Esophagus squamous epithelium (tissue), 4 donors: ENCODE measurements at regions not wholly inside any gene's neighbourhood (a gene's known extent, or its start where the extent isn't known, plus 50 kb on each side); places are given as distances from the start of the nearest gene placed in this dataset.
"Not testable (repeated sequence)": the region's sequence is repeated elsewhere in the genome, so short reads cannot be mapped to it uniquely, and the experiment has no call there.

Source experiments
- CTCF ChIP-seq, 6 experiments: fragments of 450-650 bp in 4 of 6; fragments of 200-600 bp in 2 of 6; sonication (generic) in 2 of 6; IDR thresholded peaks; one replicate each; pipeline ENCODE4 v1.5.1; 2016 to 2019; ENCODE audit warnings: antibody characterized with exemption in 6 of 6, mild to moderate bottlenecking in 4 of 6, moderate library complexity in 4 of 6
- POLR2A ChIP-seq, 4 donors: fragments of 450-650 bp; IDR thresholded peaks; one replicate each; pipeline ENCODE4 v1.6.1; 2017; ENCODE audit warnings: antibody characterized with exemption in 4 of 4, mild to moderate bottlenecking in 4 of 4, moderate library complexity in 3 of 4

GRCh38 chr12:97656548-97656947 lies 193.9 kb downstream of the RMST start:
- not testable (repeated sequence) for TF ChIP-seq CTCF, POLR2A (IDR thresholded peaks at IDR 0.05)
